CD14-positive monocyte (primary cell): ENCODE measurements at regions not wholly inside any gene's neighbourhood (a gene's known extent, or its start where the extent isn't known, plus 50 kb on each side); places are given as distances from the start of the nearest gene placed in this dataset.

Experiments used
- DNase-seq, 3 donors: peaks; one replicate each; pipeline ENCODE4 v3.0.0-alpha.2; 2011 to 2022
- H2AFZ ChIP-seq: 2 replicates; pipeline ENCODE4 v1.6.0; 2012; ENCODE audit warnings: mild to moderate bottlenecking, low read depth, low read length, inconsistent platforms; ENCODE audit not compliant: insufficient read depth, poor library complexity, severe bottlenecking
- H3K27ac ChIP-seq, 2 donors: 1 replicate in 1 of 2; 2 replicates in 1 of 2; pipeline ENCODE4 v1.5.1; 2012 to 2013; ENCODE audit warnings: low read length in 2 of 2, control low read depth in 1 of 2, inconsistent platforms in 1 of 2, low read depth in 1 of 2, mild to moderate bottlenecking in 1 of 2
- H3K27me3 ChIP-seq, 2 donors: one replicate each; pipeline versions ENCODE4 v1.6.0 to v1.6.1; 2011 to 2013; ENCODE audit warnings: low read length in 2 of 2; ENCODE audit not compliant: control insufficient read depth in 2 of 2, insufficient read depth in 2 of 2
- H3K36me3 ChIP-seq, 2 donors: replicated peaks in 1 of 2; 1 replicate in 1 of 2; 2 replicates in 1 of 2; pipeline versions ENCODE4 v1.5.1 to v1.6.1; 2012 to 2013; ENCODE audit warnings: low read length in 2 of 2, control low read depth in 1 of 2, inconsistent platforms in 1 of 2, mild to moderate bottlenecking in 1 of 2; ENCODE audit not compliant: insufficient read depth in 2 of 2, control insufficient read depth in 1 of 2
- H3K4me1 ChIP-seq, 2 donors: 1 replicate in 1 of 2; 2 replicates in 1 of 2; pipeline versions ENCODE4 v1.5.1 to v1.6.1; 2012 to 2013; ENCODE audit warnings: low read length in 2 of 2, control low read depth in 1 of 2, inconsistent platforms in 1 of 2, mild to moderate bottlenecking in 1 of 2, moderate library complexity in 1 of 2; ENCODE audit not compliant: insufficient read depth in 2 of 2, control insufficient read depth in 1 of 2
- H3K4me2 ChIP-seq: replicated peaks from 2 replicates; pipeline ENCODE3; 2012; ENCODE audit warnings: low read length, moderate library complexity, mild to moderate bottlenecking; ENCODE audit not compliant: poor library complexity, severe bottlenecking; ENCODE audit errors: extremely low read depth
- H3K4me3 ChIP-seq, 3 experiments: fragments of 200-600 bp in 1 of 3; sonication (generic) in 1 of 3; replicated peaks in 1 of 3; 1 replicate in 2 of 3; 2 replicates in 1 of 3; pipeline ENCODE4 v1.5.1; 2011 to 2013; ENCODE audit warnings: low read length in 3 of 3, mild to moderate bottlenecking in 3 of 3, control low read depth in 2 of 3, low read depth in 2 of 3, inconsistent platforms in 1 of 3, moderate library complexity in 1 of 3
- H3K79me2 ChIP-seq: 2 replicates; pipeline ENCODE4 v1.6.0; 2012; ENCODE audit warnings: mild to moderate bottlenecking, control low read depth, inconsistent platforms, low read length, moderate library complexity; ENCODE audit not compliant: insufficient read depth
- H3K9ac ChIP-seq: 2 replicates; pipeline ENCODE4 v1.6.0; 2017; ENCODE audit warnings: low read length, mild to moderate bottlenecking; ENCODE audit not compliant: insufficient read depth, poor library complexity, severe bottlenecking
- H3K9me3 ChIP-seq, 2 donors: replicated peaks in 1 of 2; 1 replicate in 1 of 2; 2 replicates in 1 of 2; pipeline versions ENCODE4 v1.5.1 to v1.6.1; 2012 to 2013; ENCODE audit warnings: low read length in 2 of 2, control low read depth in 1 of 2; ENCODE audit not compliant: control insufficient read depth in 1 of 2, insufficient read depth in 1 of 2
- H4K20me1 ChIP-seq: 2 replicates; pipeline ENCODE4 v1.6.0; 2012; ENCODE audit warnings: mild to moderate bottlenecking, low read length, control low read depth, moderate library complexity; ENCODE audit not compliant: insufficient read depth
- H3K27ac Mint-ChIP-seq, 7 donors: one replicate each; pipeline ENCODE4 v1.8.0; 2020; ENCODE audit warnings: mild to moderate bottlenecking in 7 of 7, mixed read lengths in 7 of 7, moderate library complexity in 6 of 7, inconsistent platforms in 2 of 7
- H3K27me3 Mint-ChIP-seq, 3 donors: one replicate each; pipeline ENCODE4 v1.8.0; 2021 to 2022; ENCODE audit warnings: low read depth in 3 of 3, mild to moderate bottlenecking in 3 of 3, mixed read lengths in 3 of 3, moderate library complexity in 3 of 3, inconsistent platforms in 1 of 3
- H3K36me3 Mint-ChIP-seq, 2 donors: one replicate each; pipeline ENCODE4 v1.8.0; 2020; ENCODE audit warnings: mixed read lengths in 2 of 2, inconsistent platforms in 1 of 2, mild to moderate bottlenecking in 1 of 2
- H3K4me1 Mint-ChIP-seq: one replicate; pipeline ENCODE4 v1.8.0; 2020; ENCODE audit warnings: mild to moderate bottlenecking, mixed read lengths
- H3K4me3 Mint-ChIP-seq, 2 donors: one replicate each; pipeline ENCODE4 v1.8.0; 2020; ENCODE audit warnings: mild to moderate bottlenecking in 2 of 2, mixed read lengths in 2 of 2, moderate library complexity in 1 of 2
- H3K9me3 Mint-ChIP-seq, 7 donors: one replicate each; pipeline ENCODE4 v1.8.0; 2020 to 2022; ENCODE audit warnings: mixed read lengths in 7 of 7, mild to moderate bottlenecking in 6 of 7, moderate library complexity in 6 of 7, inconsistent platforms in 2 of 7
- WGBS: methylation state at CpG from one replicate; pipeline ENCODE4 v1.1.5; 2013; ENCODE audit warnings: missing lambda C conversion rate; ENCODE audit not compliant: insufficient coverage; 5-methylcytosine and 5-hydroxymethylcytosine counted together
- intact Hi-C, 2 donors: fragments of 100-400 bp; cut with micrococcal nuclease; formaldehyde crosslinking; loops; one replicate each; pipeline versions ENCODE4 v1.15.0 to v1.15.1; 2023
- TF ChIP-seq, protein P1 (sequence below): fragments of 200-600 bp; IDR thresholded peaks from one replicate; pipeline ENCODE4 v1.8.0; 2022; ENCODE audit warnings: antibody characterized with exemption, mild to moderate bottlenecking

DNA sequence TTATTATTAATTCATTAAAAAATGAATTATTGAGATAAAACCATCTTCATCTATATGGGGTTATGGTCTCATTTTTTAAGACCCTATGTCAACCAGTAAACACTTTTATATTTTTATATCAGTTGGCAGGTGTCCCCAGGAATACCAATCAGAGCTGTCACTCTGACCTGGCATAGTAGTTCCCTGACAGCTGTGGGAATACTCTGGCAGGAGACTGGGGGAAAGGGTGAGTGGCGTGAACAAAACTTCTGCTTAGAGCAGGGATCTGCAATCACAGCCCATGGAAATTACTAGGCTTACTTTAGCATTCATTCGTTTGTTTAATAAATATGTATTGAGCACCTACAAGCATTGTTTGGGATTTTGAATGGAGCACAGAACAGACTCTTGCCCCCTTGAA lies 254.1 kb upstream of the KLF3 start:
- Histone ChIP-seq H3K9ac (no peak overlapping the region), H3K79me2 (no peaks in the 10 kb centered on the region), H3K27ac (no peak overlapping the region), H4K20me1 (no peaks in the 10 kb centered on the region), H3K4me1 (no peaks in the 10 kb centered on the region), H3K9me3 (no peaks in the 10 kb centered on the region), H3K4me2 (no peak overlapping the region), H3K36me3 (no peaks in the 10 kb centered on the region), H3K4me3 (no peak overlapping the region), H2AFZ (no peak overlapping the region), H3K27me3 (no peaks in the 10 kb centered on the region)
- 100% methylated on average over 2 of the region's 2 CpGs for WGBS
- Mint-ChIP-seq H3K9me3 (peaks cover 0 to 1% (median 0%) of the 10 kb centered on the region in 7 donors), H3K4me3 (no peak overlapping the region), H3K27me3 (peaks cover 0 to 4% (median 1%) of the 10 kb centered on the region in 3 donors), H3K27ac (no peak overlapping the region), H3K4me1 (no peaks in the 10 kb centered on the region), H3K36me3 (no peaks in the 10 kb centered on the region)
- intact Hi-C loops, result no loop called here
- TF ChIP-seq, protein P1, sequence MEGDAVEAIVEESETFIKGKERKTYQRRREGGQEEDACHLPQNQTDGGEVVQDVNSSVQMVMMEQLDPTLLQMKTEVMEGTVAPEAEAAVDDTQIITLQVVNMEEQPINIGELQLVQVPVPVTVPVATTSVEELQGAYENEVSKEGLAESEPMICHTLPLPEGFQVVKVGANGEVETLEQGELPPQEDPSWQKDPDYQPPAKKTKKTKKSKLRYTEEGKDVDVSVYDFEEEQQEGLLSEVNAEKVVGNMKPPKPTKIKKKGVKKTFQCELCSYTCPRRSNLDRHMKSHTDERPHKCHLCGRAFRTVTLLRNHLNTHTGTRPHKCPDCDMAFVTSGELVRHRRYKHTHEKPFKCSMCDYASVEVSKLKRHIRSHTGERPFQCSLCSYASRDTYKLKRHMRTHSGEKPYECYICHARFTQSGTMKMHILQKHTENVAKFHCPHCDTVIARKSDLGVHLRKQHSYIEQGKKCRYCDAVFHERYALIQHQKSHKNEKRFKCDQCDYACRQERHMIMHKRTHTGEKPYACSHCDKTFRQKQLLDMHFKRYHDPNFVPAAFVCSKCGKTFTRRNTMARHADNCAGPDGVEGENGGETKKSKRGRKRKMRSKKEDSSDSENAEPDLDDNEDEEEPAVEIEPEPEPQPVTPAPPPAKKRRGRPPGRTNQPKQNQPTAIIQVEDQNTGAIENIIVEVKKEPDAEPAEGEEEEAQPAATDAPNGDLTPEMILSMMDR, result no peak
- no peak for DNase-seq

DNA sequence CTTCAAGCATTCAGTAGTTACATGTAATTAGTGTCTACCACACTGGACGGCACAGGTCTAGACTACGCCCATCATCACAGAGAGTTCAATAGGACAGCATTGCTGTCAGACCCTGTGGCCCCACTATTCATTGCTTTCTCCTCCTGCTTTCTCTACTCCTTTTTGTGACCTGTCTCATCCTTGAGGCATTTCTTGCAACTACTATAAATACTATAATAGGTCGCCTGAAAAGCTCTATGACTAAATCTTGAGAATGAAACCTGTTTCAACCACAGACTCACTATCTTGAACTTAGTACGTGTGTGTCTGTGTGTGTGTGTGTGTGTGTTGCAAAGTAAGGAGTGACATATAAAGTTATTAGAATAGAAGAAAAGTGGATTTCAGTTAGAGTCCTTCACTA lies 252.9 kb upstream of the KLF3 start:
- TF ChIP-seq, protein P1, result no peak
- Mint-ChIP-seq H3K4me1 (no peaks in the 10 kb centered on the region), H3K36me3 (no peaks in the 10 kb centered on the region), H3K27ac (no peak overlapping the region), H3K27me3 (peaks cover 0 to 4% (median 1%) of the 10 kb centered on the region in 3 donors), H3K4me3 (no peak overlapping the region), H3K9me3 (peaks cover 0 to 1% (median 0%) of the 10 kb centered on the region in 7 donors)
- H3K27ac ChIP-seq, result no peak overlapping the region
- intact Hi-C loops, result no loop called here
- no peaks in the 10 kb centered on the region for H4K20me1 ChIP-seq
- no peak overlapping the region for H3K9ac ChIP-seq
- no peak overlapping the region for H2AFZ ChIP-seq
- no peaks in the 10 kb centered on the region for H3K9me3 ChIP-seq
- H3K27me3 ChIP-seq, result no peaks in the 10 kb centered on the region
- no peaks in the 10 kb centered on the region for H3K4me1 ChIP-seq
- no peaks in the 10 kb centered on the region for H3K79me2 ChIP-seq
- H3K36me3 ChIP-seq, result no peaks in the 10 kb centered on the region
- H3K4me3 ChIP-seq, result no peak overlapping the region
- H3K4me2 ChIP-seq, result no peak overlapping the region
- 100% methylated on average over 2 of the region's 4 CpGs for WGBS
- no peak for DNase-seq
